ENCODE measurements at regions not wholly inside any gene's neighbourhood (a gene's known extent, or its start where the extent isn't known, plus 50 kb on each side); places are given as distances from the start of the nearest gene placed in this dataset.
"Not testable (repeated sequence)": the region's sequence is repeated elsewhere in the genome, so short reads cannot be mapped to it uniquely, and the experiment has no call there.

GRCh38 chr11:103611526-103612260 is 424.7 kb upstream of the DDI1 start:
- TF ChIP-seq CTCF, POLR2A (IDR thresholded peaks at IDR 0.05): not testable (repeated sequence)

Measured in lower leg skin (tissue), 3 donors.